ENCODE measurements at regions not wholly inside any gene's neighbourhood (a gene's known extent, or its start where the extent isn't known, plus 50 kb on each side); places are given as distances from the start of the nearest gene placed in this dataset.

- TF ChIP-seq, protein P1, sequence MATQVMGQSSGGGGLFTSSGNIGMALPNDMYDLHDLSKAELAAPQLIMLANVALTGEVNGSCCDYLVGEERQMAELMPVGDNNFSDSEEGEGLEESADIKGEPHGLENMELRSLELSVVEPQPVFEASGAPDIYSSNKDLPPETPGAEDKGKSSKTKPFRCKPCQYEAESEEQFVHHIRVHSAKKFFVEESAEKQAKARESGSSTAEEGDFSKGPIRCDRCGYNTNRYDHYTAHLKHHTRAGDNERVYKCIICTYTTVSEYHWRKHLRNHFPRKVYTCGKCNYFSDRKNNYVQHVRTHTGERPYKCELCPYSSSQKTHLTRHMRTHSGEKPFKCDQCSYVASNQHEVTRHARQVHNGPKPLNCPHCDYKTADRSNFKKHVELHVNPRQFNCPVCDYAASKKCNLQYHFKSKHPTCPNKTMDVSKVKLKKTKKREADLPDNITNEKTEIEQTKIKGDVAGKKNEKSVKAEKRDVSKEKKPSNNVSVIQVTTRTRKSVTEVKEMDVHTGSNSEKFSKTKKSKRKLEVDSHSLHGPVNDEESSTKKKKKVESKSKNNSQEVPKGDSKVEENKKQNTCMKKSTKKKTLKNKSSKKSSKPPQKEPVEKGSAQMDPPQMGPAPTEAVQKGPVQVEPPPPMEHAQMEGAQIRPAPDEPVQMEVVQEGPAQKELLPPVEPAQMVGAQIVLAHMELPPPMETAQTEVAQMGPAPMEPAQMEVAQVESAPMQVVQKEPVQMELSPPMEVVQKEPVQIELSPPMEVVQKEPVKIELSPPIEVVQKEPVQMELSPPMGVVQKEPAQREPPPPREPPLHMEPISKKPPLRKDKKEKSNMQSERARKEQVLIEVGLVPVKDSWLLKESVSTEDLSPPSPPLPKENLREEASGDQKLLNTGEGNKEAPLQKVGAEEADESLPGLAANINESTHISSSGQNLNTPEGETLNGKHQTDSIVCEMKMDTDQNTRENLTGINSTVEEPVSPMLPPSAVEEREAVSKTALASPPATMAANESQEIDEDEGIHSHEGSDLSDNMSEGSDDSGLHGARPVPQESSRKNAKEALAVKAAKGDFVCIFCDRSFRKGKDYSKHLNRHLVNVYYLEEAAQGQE (IDR thresholded peaks at IDR 0.05; ENCODE audit: insufficient read depth in 1 of 2, low read depth in 2 of 2, low read length in 2 of 2) = no peak
- TF ChIP-seq POLR2AphosphoS5 (IDR thresholded peaks at IDR 0.05; ENCODE audit: low read depth, low read length) (no peak), TAF1 (IDR thresholded peaks at IDR 0.05; ENCODE audit: borderline replicate concordance, insufficient read depth, low read length) (no peak), FOXP2 (optimal IDR thresholded peaks at IDR 0.05; ENCODE audit: borderline replicate concordance, extremely low read depth, extremely low read length, insufficient read depth) (no peak), SIN3A (IDR thresholded peaks at IDR 0.05; ENCODE audit: borderline replicate concordance, insufficient read depth, low read length) (no peak)
These were observed 97.4 kb upstream of the FAM3C start for GRCh38 chr7:121493553-121493952.

- TF ChIP-seq, protein P1 (IDR thresholded peaks at IDR 0.05; ENCODE audit: insufficient read depth in 1 of 2, low read depth in 2 of 2, low read length in 2 of 2) = no peak
- TF ChIP-seq POLR2AphosphoS5 (IDR thresholded peaks at IDR 0.05; ENCODE audit: low read depth, low read length) (no peak), FOXP2 (optimal IDR thresholded peaks at IDR 0.05; ENCODE audit: borderline replicate concordance, extremely low read depth, extremely low read length, insufficient read depth) (no peak), SIN3A (IDR thresholded peaks at IDR 0.05; ENCODE audit: borderline replicate concordance, insufficient read depth, low read length) (no peak), TAF1 (IDR thresholded peaks at IDR 0.05; ENCODE audit: borderline replicate concordance, insufficient read depth, low read length) (no peak)
These were observed 94.2 kb upstream of the FAM3C start for GRCh38 chr7:121490309-121490708.

GRCh38 chr7:121489440-121489839 is 93.3 kb upstream of the FAM3C start:
- TF ChIP-seq, protein P1 (IDR thresholded peaks at IDR 0.05; ENCODE audit: insufficient read depth in 1 of 2, low read depth in 2 of 2, low read length in 2 of 2) = no peak
- no peak for TF ChIP-seq FOXP2 (optimal IDR thresholded peaks at IDR 0.05; ENCODE audit: borderline replicate concordance, extremely low read depth, extremely low read length, insufficient read depth)
- no peak for TF ChIP-seq POLR2AphosphoS5 (IDR thresholded peaks at IDR 0.05; ENCODE audit: low read depth, low read length)
- no peak for TF ChIP-seq SIN3A (IDR thresholded peaks at IDR 0.05; ENCODE audit: borderline replicate concordance, insufficient read depth, low read length)
- no peak for TF ChIP-seq TAF1 (IDR thresholded peaks at IDR 0.05; ENCODE audit: borderline replicate concordance, insufficient read depth, low read length)

DNA sequence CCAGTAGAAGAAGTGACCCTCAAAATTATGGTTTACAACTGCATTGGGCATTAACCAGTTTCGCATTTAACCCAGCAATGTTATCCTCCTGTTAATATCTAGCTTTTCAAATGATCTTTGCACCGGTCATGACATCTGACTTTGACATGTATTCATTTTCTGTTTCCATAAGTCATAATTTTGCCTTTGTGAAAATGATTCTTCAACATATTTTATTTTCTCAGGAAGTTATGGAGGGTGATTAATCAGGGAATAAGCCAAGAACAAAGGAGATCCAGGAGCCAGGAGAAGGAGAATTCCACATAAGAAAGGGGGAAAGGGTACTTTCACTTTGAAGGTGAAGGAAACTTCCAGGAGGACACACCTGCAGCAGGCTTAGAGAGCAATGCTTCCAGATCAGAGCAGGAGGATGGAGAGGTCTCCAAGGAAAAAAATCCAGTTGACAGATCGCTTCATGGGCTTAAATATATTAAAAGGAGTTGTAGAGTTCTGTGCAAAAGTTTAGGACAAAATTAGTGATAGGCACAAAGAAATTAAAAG is 92.1 kb upstream of the FAM3C start:
- TF ChIP-seq SIN3A (IDR thresholded peaks at IDR 0.05; ENCODE audit: borderline replicate concordance, insufficient read depth, low read length) = no peak
- no peak for TF ChIP-seq TAF1 (IDR thresholded peaks at IDR 0.05; ENCODE audit: borderline replicate concordance, insufficient read depth, low read length)
- TF ChIP-seq, protein P1 (IDR thresholded peaks at IDR 0.05; ENCODE audit: insufficient read depth in 1 of 2, low read depth in 2 of 2, low read length in 2 of 2) = no peak
- no peak for TF ChIP-seq FOXP2 (optimal IDR thresholded peaks at IDR 0.05; ENCODE audit: borderline replicate concordance, extremely low read depth, extremely low read length, insufficient read depth)
- no peak for TF ChIP-seq POLR2AphosphoS5 (IDR thresholded peaks at IDR 0.05; ENCODE audit: low read depth, low read length)
